SKM-1 treated with dmso at 0.1 percent for 144 hours (cell line): ENCODE measurements at regions not wholly inside any gene's neighbourhood (a gene's known extent, or its start where the extent isn't known, plus 50 kb on each side); places are given as distances from the start of the nearest gene placed in this dataset.

Experiments used
- DNase-seq: peaks from one replicate; lab custom pipeline; 2025; ENCODE audit not compliant: unreplicated experiment; lab: John Stamatoyannopoulos, UW

- no peak for DNase-seq
These were observed 306.6 kb downstream of the SPATA31D1 start for GRCh38 chr9:82295181-82295580.

GRCh38 chr9:82299870-82300269 is 311.3 kb downstream of the SPATA31D1 start:
- no peak for DNase-seq

- no peak for DNase-seq
These were observed 314.5 kb downstream of the SPATA31D1 start for GRCh38 chr9:82302968-82303655.

GRCh38 chr9:82308836-82309235 is 320.3 kb downstream of the SPATA31D1 start:
- DNase-seq: no peak

GRCh38 chr9:82313697-82314096 is 325.1 kb downstream of the SPATA31D1 start:
- no peak for DNase-seq

GRCh38 chr9:82320566-82320965 is 332.0 kb downstream of the SPATA31D1 start:
- DNase-seq: no peak

- DNase-seq: no peak
These were observed 337.3 kb downstream of the SPATA31D1 start for GRCh38 chr9:82325907-82326306.

GRCh38 chr9:82327641-82328040 is 339.1 kb downstream of the SPATA31D1 start:
- no peak for DNase-seq

- DNase-seq: no peak
These were observed 342.5 kb downstream of the SPATA31D1 start for GRCh38 chr9:82331079-82331478.

- no peak for DNase-seq
These were observed 343.6 kb downstream of the SPATA31D1 start for GRCh38 chr9:82332018-82332773.

- DNase-seq: no peak
These were observed 344.2 kb downstream of the SPATA31D1 start for GRCh38 chr9:82332774-82333152.

- DNase-seq: no peak
These were observed 345.1 kb downstream of the SPATA31D1 start for GRCh38 chr9:82333671-82334070.

GRCh38 chr9:82334286-82334685 is 345.7 kb downstream of the SPATA31D1 start:
- no peak for DNase-seq

GRCh38 chr9:82337351-82337750 is 348.8 kb downstream of the SPATA31D1 start:
- no peak for DNase-seq

GRCh38 chr9:82342046-82342445 is 353.5 kb downstream of the SPATA31D1 start:
- no peak for DNase-seq

GRCh38 chr9:82346040-82346439 is 357.5 kb downstream of the SPATA31D1 start:
- no peak for DNase-seq

- DNase-seq: no peak
These were observed 365.2 kb downstream of the SPATA31D1 start for GRCh38 chr9:82353631-82354278.

GRCh38 chr9:82354279-82354659 is 365.7 kb downstream of the SPATA31D1 start:
- DNase-seq: no peak

GRCh38 chr9:82356131-82356530 is 367.6 kb downstream of the SPATA31D1 start:
- no peak for DNase-seq

GRCh38 chr9:82356871-82357270 is 368.3 kb downstream of the SPATA31D1 start:
- no peak for DNase-seq

GRCh38 chr9:82363198-82363597 is 374.6 kb downstream of the SPATA31D1 start:
- no peak for DNase-seq

GRCh38 chr9:82363682-82364081 is 375.1 kb downstream of the SPATA31D1 start:
- no peak for DNase-seq
